ENCODE measurements at regions not wholly inside any gene's neighbourhood (a gene's known extent, or its start where the extent isn't known, plus 50 kb on each side); places are given as distances from the start of the nearest gene placed in this dataset.

GRCh38 chr12:69030321-69030720 is 97.3 kb upstream of the CPM start:
- no peak for TF ChIP-seq POLR2AphosphoS5 (IDR thresholded peaks at IDR 0.05; ENCODE audit: borderline replicate concordance, low read depth, low read length)
- TF ChIP-seq FOXP2 (optimal IDR thresholded peaks at IDR 0.05; ENCODE audit: control extremely low read depth, extremely low read length, insufficient read depth): no peak
- TF ChIP-seq EZH2 (IDR thresholded peaks at IDR 0.05): no peak
